HCT116 (cell line): ENCODE measurements at regions not wholly inside any gene's neighbourhood (a gene's known extent, or its start where the extent isn't known, plus 50 kb on each side); places are given as distances from the start of the nearest gene placed in this dataset.
A peak's percentile ranks its signal among the peaks of the same experiment; 100 is the strongest.

Experiments
- ATAC-seq: fragments of 200-7000 bp; cut with Tn5 transposase; 2 replicates; pipeline ENCODE4 v1.9.1; 2020; ENCODE audit warnings: mild to moderate bottlenecking, moderate library complexity
- BruUV-seq: library from RNA; stranded (reverse); fragments of 400-500 nt; replicated peaks from 2 replicates; lab custom pipeline; 2021; lab: Mats Ljungman, UMichigan
- CTCF ChIA-PET: fragments of 300-600 bp; sonication (Branson Sonifier 250); formaldehyde crosslinking; loops from one replicate; lab custom pipeline; 2021; ENCODE audit warnings: antibody characterized with exemption; lab: Charles Lee
- POLR2A ChIA-PET: fragments of 300-600, 350-600 bp; sonication (Branson Sonifier 250); formaldehyde crosslinking; loops from one replicate; lab custom pipeline; 2021; ENCODE audit warnings: antibody characterized with exemption; lab: Charles Lee
- RAD21 ChIA-PET, 2 experiments: fragments of 300-600 bp; sonication (Branson Sonifier 250); formaldehyde crosslinking; loops; one replicate each; lab custom pipeline; 2023; ENCODE audit warnings: low total read pairs in 2 of 2; ENCODE audit not compliant: uncharacterized antibody in 2 of 2, unreplicated experiment in 2 of 2, low non-redundant PET in 1 of 2; lab: Charles Lee
- DNase-seq: peaks from one replicate; pipeline ENCODE4 v3.0.0-alpha.2; 2010; ENCODE audit warnings: low read depth, low spot score
- H2AFZ ChIP-seq: fragments of 200-600 bp; shearing (Covaris generic), sonication (generic); 2 replicates; pipeline ENCODE4 v1.6.1; 2017; ENCODE audit warnings: low read depth, mixed run types, mixed read lengths, antibody characterized with exemption, low read length; ENCODE audit not compliant: poor library complexity, severe bottlenecking
- H3K27ac ChIP-seq: 2 replicates; pipeline ENCODE4 v1.5.1; 2012; ENCODE audit warnings: low read depth, low read length
- H3K27me3 ChIP-seq: fragments of 200-600 bp; sonication (generic); 2 replicates; pipeline ENCODE4 v1.6.1; 2016; ENCODE audit warnings: mixed run types, low read length, mixed read lengths; ENCODE audit not compliant: insufficient read depth
- H3K36me3 ChIP-seq, 2 experiments: fragments of 200-500 bp in 1 of 2; fragments of 200-600 bp in 1 of 2; sonication (Bioruptor generic) in 1 of 2; sonication (generic) in 1 of 2; 2 replicates each; pipeline versions ENCODE4 v1.5.1 to v1.6.1; 2014 to 2016; ENCODE audit warnings: low read length in 2 of 2, inconsistent platforms in 1 of 2, mixed read lengths in 1 of 2, mixed run types in 1 of 2; ENCODE audit not compliant: insufficient read depth in 2 of 2, control insufficient read depth in 1 of 2
- H3K4me1 ChIP-seq, 2 experiments: fragments of 200-600 bp in 1 of 2; sonication (generic) in 1 of 2; 2 replicates each; pipeline versions ENCODE4 v1.5.1 to v1.6.1; 2012 to 2017; ENCODE audit warnings: low read length in 2 of 2, inconsistent platforms in 1 of 2, mild to moderate bottlenecking in 1 of 2, mixed read lengths in 1 of 2, mixed run types in 1 of 2, moderate library complexity in 1 of 2; ENCODE audit not compliant: insufficient read depth in 2 of 2, control insufficient read depth in 1 of 2
- H3K4me2 ChIP-seq: fragments of 200-600 bp; sonication (generic); 2 replicates; pipeline ENCODE4 v1.6.1; 2017; ENCODE audit warnings: mixed run types, low read length, mixed read lengths
- H3K4me3 ChIP-seq, 2 experiments: fragments of 200-600 bp in 1 of 2; sonication (generic) in 1 of 2; replicated peaks in 1 of 2; 2 replicates each; pipeline ENCODE4 v1.5.1; 2011 to 2016; ENCODE audit warnings: low read length in 2 of 2, control low read depth in 1 of 2, low read depth in 1 of 2, mild to moderate bottlenecking in 1 of 2, mixed read lengths in 1 of 2, mixed run types in 1 of 2
- H3K79me2 ChIP-seq: fragments of 200-600 bp; sonication (generic); 2 replicates; pipeline ENCODE4 v1.6.1; 2017; ENCODE audit warnings: mild to moderate bottlenecking, mixed run types, low read length, moderate library complexity, mixed read lengths; ENCODE audit not compliant: insufficient read depth
- H3K9ac ChIP-seq: fragments of 200-600 bp; sonication (generic); 2 replicates; pipeline ENCODE4 v1.6.1; 2016; ENCODE audit warnings: low read length, mixed read lengths
- H3K9me2 ChIP-seq: fragments of 200-600 bp; sonication (generic), shearing (Covaris generic); 2 replicates; pipeline ENCODE4 v1.6.1; 2017; ENCODE audit warnings: mixed run types, mild to moderate bottlenecking, moderate library complexity; ENCODE audit not compliant: insufficient read depth
- H3K9me3 ChIP-seq, 2 experiments: fragments of 200-500 bp in 1 of 2; fragments of 200-600 bp in 1 of 2; sonication (Bioruptor generic) in 1 of 2; sonication (generic) in 1 of 2; 2 replicates each; pipeline ENCODE4 v1.6.1; 2014 to 2017; ENCODE audit warnings: low read length in 2 of 2, mixed read lengths in 2 of 2, inconsistent platforms in 1 of 2, low read depth in 1 of 2, mild to moderate bottlenecking in 1 of 2, mixed run types in 1 of 2, moderate library complexity in 1 of 2; ENCODE audit not compliant: control insufficient read depth in 1 of 2, insufficient read depth in 1 of 2
- H4K20me1 ChIP-seq: fragments of 200-600 bp; sonication (generic), shearing (Covaris generic); 2 replicates; pipeline ENCODE4 v1.6.1; 2017; ENCODE audit warnings: mixed run types, mild to moderate bottlenecking, moderate library complexity; ENCODE audit not compliant: insufficient read depth
- ATF3 ChIP-seq: IDR thresholded peaks from 2 replicates; pipeline ENCODE4 v1.6.1; 2012
- CEBPB ChIP-seq: IDR thresholded peaks from 2 replicates; pipeline ENCODE4 v1.6.1; 2012; ENCODE audit warnings: low read depth
- EGR1 ChIP-seq: IDR thresholded peaks from 2 replicates; pipeline ENCODE4 v1.6.1; 2012; ENCODE audit warnings: low read depth
- EZH2 ChIP-seq: fragments of 200-600 bp; sonication (generic); IDR thresholded peaks from 2 replicates; pipeline ENCODE4 v1.6.1; 2017; ENCODE audit warnings: antibody characterized with exemption, mixed run types
- EZH2phosphoT487 ChIP-seq: fragments of 200-600 bp; IDR thresholded peaks from 2 replicates; pipeline ENCODE4 v1.6.1; 2018; ENCODE audit warnings: antibody characterized with exemption, borderline replicate concordance
- FOSL1 ChIP-seq: IDR thresholded peaks from 2 replicates; pipeline ENCODE4 v1.6.1; 2012; ENCODE audit warnings: low read depth
- SIN3A ChIP-seq: IDR thresholded peaks from 2 replicates; pipeline ENCODE4 v1.6.1; 2012; ENCODE audit warnings: low read depth
- SP1 ChIP-seq: IDR thresholded peaks from 2 replicates; pipeline ENCODE4 v1.6.1; 2012; ENCODE audit warnings: low read depth
- TCF7L2 ChIP-seq: IDR thresholded peaks from 2 replicates; pipeline ENCODE4 v1.7.0; 2011; ENCODE audit warnings: borderline replicate concordance, inconsistent platforms; ENCODE audit not compliant: insufficient read depth, insufficient read length; ENCODE audit errors: extremely low read depth
- ZFX ChIP-seq: fragments of 450-650 bp; IDR thresholded peaks from 2 replicates; pipeline ENCODE4 v1.6.1; 2017
- intact Hi-C: fragments of 100-400 bp; cut with micrococcal nuclease; formaldehyde crosslinking; loops from 2 replicates; pipeline ENCODE4 v1.10.0; 2022
- TF ChIP-seq, protein P1 (sequence below): IDR thresholded peaks from 2 replicates; pipeline ENCODE4 v1.6.1; 2012

- no peaks in the 10 kb centered on the region for H3K79me2 ChIP-seq
- H3K4me3 ChIP-seq, result peak overlapping the region; percentile 46 to 63
- peak overlapping the region; percentile 57 for H3K9ac ChIP-seq
- intact Hi-C loops, result no loop called here
- H3K9me2 ChIP-seq, result no peaks in the 10 kb centered on the region
- ChIA-PET POLR2A (no interaction called here), CTCF (no interaction called here), RAD21 (no interaction called here)
- no peak for DNase-seq
- H2AFZ ChIP-seq, result peak overlapping the region; percentile 65
- no peaks in the 10 kb centered on the region for H3K36me3 ChIP-seq
- peaks cover 0 to 15% of the 10 kb centered on the region in 2 experiments; a peak in 2 of 4 replicates for H3K4me1 ChIP-seq
- BruUV-seq, result no TSS peak
- TF ChIP-seq CEBPB (no peak), ATF3 (no peak), TCF7L2 (no peak), EZH2phosphoT487 (no peak), ZFX (peak; percentile 49; the same call in 1 of the 2 replicates), SP1 (no peak), FOSL1 (no peak), SIN3A (no peak), EGR1 (no peak), EZH2 (0 out of 2 replicates have a peak, but pooled peaks have one; percentile 88)
- TF ChIP-seq, protein P1, sequence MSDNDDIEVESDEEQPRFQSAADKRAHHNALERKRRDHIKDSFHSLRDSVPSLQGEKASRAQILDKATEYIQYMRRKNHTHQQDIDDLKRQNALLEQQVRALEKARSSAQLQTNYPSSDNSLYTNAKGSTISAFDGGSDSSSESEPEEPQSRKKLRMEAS, result peak; percentile 71
- peaks cover 4% of the 10 kb centered on the region; the same call in 1 of the 2 replicates for H3K27me3 ChIP-seq
- no peaks in the 10 kb centered on the region for H3K9me3 ChIP-seq
- H3K4me2 ChIP-seq, result peak overlapping the region; percentile 91
- peak overlapping the region; percentile 29; the same call in 1 of the 2 replicates for H3K27ac ChIP-seq
- peak; percentile 82 for ATAC-seq
- H4K20me1 ChIP-seq, result no peaks in the 10 kb centered on the region
Observed at GRCh38 chr20:63101781-63102720, 95.3 kb upstream of the BHLHE23 start.
